NCI-H2227 treated with DMSO at 0.1 percent for 48 hours (cell line): ENCODE measurements at regions not wholly inside any gene's neighbourhood (a gene's known extent, or its start where the extent isn't known, plus 50 kb on each side); places are given as distances from the start of the nearest gene placed in this dataset.
"Not testable (repeated sequence)": the region's sequence is repeated elsewhere in the genome, so short reads cannot be mapped to it uniquely, and the experiment has no call there.

Source experiments
- DNase-seq: peaks from one replicate; lab custom pipeline; 2025; lab: John Stamatoyannopoulos, UW

GRCh38 chr10:22875581-22875980 is 52.3 kb upstream of the ARMC3 start:
- DNase-seq = no peak

GRCh38 chr10:22874189-22874854 is 53.5 kb upstream of the ARMC3 start:
- DNase-seq = no peak

- DNase-seq = no peak
Measured at GRCh38 chr10:22856444-22857074, 71.3 kb upstream of the ARMC3 start.

- no peak for DNase-seq
Measured at GRCh38 chr10:22854935-22855421, 72.9 kb upstream of the ARMC3 start.

- no peak for DNase-seq
Measured at GRCh38 chr10:22853906-22854447, 73.9 kb upstream of the ARMC3 start.

GRCh38 chr10:22852712-22853353 is 75.0 kb upstream of the ARMC3 start:
- no peak for DNase-seq

GRCh38 chr10:22851865-22852239 is 76.0 kb upstream of the ARMC3 start:
- no peak for DNase-seq

GRCh38 chr10:22850541-22850940 is 77.3 kb upstream of the ARMC3 start:
- DNase-seq = no peak

GRCh38 chr10:22849077-22849805 is 78.6 kb upstream of the ARMC3 start:
- DNase-seq = no peak

GRCh38 chr10:22848509-22848908 is 79.3 kb upstream of the ARMC3 start:
- no peak for DNase-seq

- no peak for DNase-seq
Measured at GRCh38 chr10:22846294-22846693, 81.6 kb upstream of the ARMC3 start.

- no peak for DNase-seq
Measured at GRCh38 chr10:22839639-22840038, 88.2 kb upstream of the ARMC3 start.

GRCh38 chr10:22837771-22838170 is 90.1 kb upstream of the ARMC3 start:
- no peak for DNase-seq

- DNase-seq = no peak
Measured at GRCh38 chr10:22837351-22837750, 90.5 kb upstream of the ARMC3 start.

GRCh38 chr10:22834471-22834870 is 93.4 kb upstream of the ARMC3 start:
- DNase-seq = no peak

GRCh38 chr10:22833781-22834180 is 94.1 kb upstream of the ARMC3 start:
- no peak for DNase-seq

- DNase-seq = no peak
Measured at GRCh38 chr10:22833353-22833752, 94.5 kb upstream of the ARMC3 start.

GRCh38 chr10:22832851-22833250 is 95.0 kb upstream of the ARMC3 start:
- DNase-seq = no peak

- peak; percentile 4 for DNase-seq
Measured at GRCh38 chr10:22832066-22832602, 95.7 kb upstream of the ARMC3 start.

- DNase-seq = no peak
Measured at GRCh38 chr10:22831586-22831985, 96.3 kb upstream of the ARMC3 start.

GRCh38 chr10:22828712-22829111 is 99.1 kb upstream of the ARMC3 start:
- DNase-seq = not testable (repeated sequence)

- no peak for DNase-seq
Measured at GRCh38 chr10:22825841-22826240, 102.0 kb upstream of the ARMC3 start.
